HG03439 (cell line): ENCODE measurements at regions not wholly inside any gene's neighbourhood (a gene's known extent, or its start where the extent isn't known, plus 50 kb on each side); places are given as distances from the start of the nearest gene placed in this dataset.
"Not testable (repeated sequence)": the region's sequence is repeated elsewhere in the genome, so short reads cannot be mapped to it uniquely, and the experiment has no call there.

Experiments
- ATAC-seq: cut with Tn5 transposase; IDR thresholded peaks from one replicate; pipeline ENCODE4 v1.9.1; 2021; ENCODE audit warnings: mild to moderate bottlenecking, moderate library complexity; ENCODE audit not compliant: unreplicated experiment

GRCh38 chr16:65375651-65376050 is 253.8 kb upstream of the CDH11 start:
- ATAC-seq: no peak

GRCh38 chr16:65373097-65373496 is 251.2 kb upstream of the CDH11 start:
- no peak for ATAC-seq

- no peak for ATAC-seq
Measured at GRCh38 chr16:65372171-65372570, 250.3 kb upstream of the CDH11 start.

GRCh38 chr16:65365732-65366715 is 244.2 kb upstream of the CDH11 start:
- no peak for ATAC-seq

GRCh38 chr16:65356721-65357120 is 234.9 kb upstream of the CDH11 start:
- ATAC-seq: not testable (repeated sequence)

- ATAC-seq: no peak
Measured at GRCh38 chr16:65355706-65356105, 233.8 kb upstream of the CDH11 start.

- no peak for ATAC-seq
Measured at GRCh38 chr16:65353183-65353582, 231.3 kb upstream of the CDH11 start.

GRCh38 chr16:65349626-65350025 is 227.8 kb upstream of the CDH11 start:
- ATAC-seq: no peak

- ATAC-seq: no peak
Measured at GRCh38 chr16:65343556-65343955, 221.7 kb upstream of the CDH11 start.

- no peak for ATAC-seq
Measured at GRCh38 chr16:65342231-65342866, 220.5 kb upstream of the CDH11 start.

- no peak for ATAC-seq
Measured at GRCh38 chr16:65339062-65339461, 217.2 kb upstream of the CDH11 start.

GRCh38 chr16:65336160-65336559 is 214.3 kb upstream of the CDH11 start:
- no peak for ATAC-seq

- ATAC-seq: no peak
Measured at GRCh38 chr16:65334081-65334480, 212.2 kb upstream of the CDH11 start.

GRCh38 chr16:65333283-65333682 is 211.4 kb upstream of the CDH11 start:
- ATAC-seq: no peak

GRCh38 chr16:65327346-65327745 is 205.5 kb upstream of the CDH11 start:
- no peak for ATAC-seq

- ATAC-seq: no peak
Measured at GRCh38 chr16:65323655-65324237, 201.9 kb upstream of the CDH11 start.

GRCh38 chr16:65319621-65320231 is 197.9 kb upstream of the CDH11 start:
- ATAC-seq: no peak

GRCh38 chr16:65318590-65319257 is 196.9 kb upstream of the CDH11 start:
- ATAC-seq: no peak

- ATAC-seq: no peak
Measured at GRCh38 chr16:65318138-65318537, 196.3 kb upstream of the CDH11 start.

GRCh38 chr16:65316808-65317207 is 194.9 kb upstream of the CDH11 start:
- no peak for ATAC-seq
